ENCODE measurements at regions not wholly inside any gene's neighbourhood (a gene's known extent, or its start where the extent isn't known, plus 50 kb on each side); places are given as distances from the start of the nearest gene placed in this dataset.

DNA sequence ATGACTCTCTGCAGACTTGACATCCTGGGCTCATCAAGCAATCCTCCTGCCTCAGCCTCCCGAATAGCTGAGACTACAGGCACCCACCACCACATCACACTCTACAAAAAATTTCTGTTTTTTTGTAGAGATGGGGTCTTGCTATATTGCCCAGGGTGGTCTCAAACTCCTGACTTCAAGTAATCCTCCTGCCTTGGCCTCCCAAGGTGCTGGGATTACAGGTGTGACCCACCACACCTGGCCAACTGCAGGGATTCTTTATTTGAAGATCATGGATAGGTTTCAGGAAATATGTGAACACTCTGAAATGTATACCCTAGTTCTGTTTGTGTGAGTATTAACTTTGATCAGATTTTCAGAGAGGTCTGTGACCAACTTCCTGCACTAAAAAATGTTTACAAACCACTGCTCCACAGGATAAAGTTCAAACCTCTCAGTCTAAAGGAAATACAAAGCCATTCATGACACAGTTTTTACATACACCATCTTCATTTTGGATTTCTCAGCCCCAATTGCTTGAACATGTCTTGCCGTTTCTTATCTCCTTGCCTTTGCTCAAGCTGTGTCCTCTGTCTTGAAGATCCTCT, 252.3 kb upstream of the FGGY start:
- H3K27ac ChIP-seq (ENCODE audit: low read depth, low read length): peak overlapping the region; percentile 55
- no peaks in the 10 kb centered on the region for H3K36me3 ChIP-seq (ENCODE audit: control insufficient read depth in 5 of 5, insufficient read depth in 5 of 5, low read length in 5 of 5)
- H3K9ac ChIP-seq (ENCODE audit: low read length in 5 of 5): no peak overlapping the region
- no peak overlapping the region for H3K4me3 ChIP-seq (ENCODE audit: low read depth in 1 of 5, low read length in 5 of 5)
- H3K9me3 ChIP-seq (ENCODE audit: control insufficient read depth in 5 of 5, low read length in 5 of 5): peaks cover 0 to 2% (median 0%) of the 10 kb centered on the region in 5 donors
- H3K4me1 ChIP-seq (ENCODE audit: control insufficient read depth in 5 of 5, insufficient read depth in 5 of 5, low read length in 5 of 5): peaks cover 2 to 23% (median 20%) of the 10 kb centered on the region in 5 donors
- H3K27me3 ChIP-seq (ENCODE audit: control insufficient read depth in 5 of 5, insufficient read depth in 4 of 5, low read length in 5 of 5): no peaks in the 10 kb centered on the region

- no peak overlapping the region for H3K27ac ChIP-seq (ENCODE audit: low read depth, low read length)
- no peak overlapping the region for H3K4me3 ChIP-seq (ENCODE audit: low read depth in 1 of 5, low read length in 5 of 5)
Measured at GRCh38 chr1:59045137-59045536, 251.8 kb upstream of the FGGY start.

GRCh38 chr1:59045636-59046035, 251.3 kb upstream of the FGGY start:
- H3K9ac ChIP-seq (ENCODE audit: low read length in 5 of 5): no peak overlapping the region
- H3K36me3 ChIP-seq (ENCODE audit: control insufficient read depth in 5 of 5, insufficient read depth in 5 of 5, low read length in 5 of 5): no peaks in the 10 kb centered on the region
- H3K27ac ChIP-seq (ENCODE audit: low read depth, low read length): no peak overlapping the region
- H3K9me3 ChIP-seq (ENCODE audit: control insufficient read depth in 5 of 5, low read length in 5 of 5): peaks cover 0 to 2% (median 0%) of the 10 kb centered on the region in 5 donors
- H3K4me3 ChIP-seq (ENCODE audit: low read depth in 1 of 5, low read length in 5 of 5): no peak overlapping the region
- peaks cover 2 to 23% (median 20%) of the 10 kb centered on the region in 5 donors for H3K4me1 ChIP-seq (ENCODE audit: control insufficient read depth in 5 of 5, insufficient read depth in 5 of 5, low read length in 5 of 5)
- H3K27me3 ChIP-seq (ENCODE audit: control insufficient read depth in 5 of 5, insufficient read depth in 4 of 5, low read length in 5 of 5): no peaks in the 10 kb centered on the region

More at GRCh38 chr1:59045137-59045536, 251.8 kb upstream of the FGGY start:
- Histone ChIP-seq H3K9ac (ENCODE audit: low read length in 5 of 5) (no peak overlapping the region), H3K36me3 (ENCODE audit: control insufficient read depth in 5 of 5, insufficient read depth in 5 of 5, low read length in 5 of 5) (no peaks in the 10 kb centered on the region), H3K27me3 (ENCODE audit: control insufficient read depth in 5 of 5, insufficient read depth in 4 of 5, low read length in 5 of 5) (no peaks in the 10 kb centered on the region), H3K9me3 (ENCODE audit: control insufficient read depth in 5 of 5, low read length in 5 of 5) (peaks cover 0 to 2% (median 0%) of the 10 kb centered on the region in 5 donors), H3K4me1 (ENCODE audit: control insufficient read depth in 5 of 5, insufficient read depth in 5 of 5, low read length in 5 of 5) (peaks cover 2 to 23% (median 20%) of the 10 kb centered on the region in 5 donors)

- H3K27me3 ChIP-seq (ENCODE audit: control insufficient read depth in 5 of 5, insufficient read depth in 4 of 5, low read length in 5 of 5): no peaks in the 10 kb centered on the region
- no peak overlapping the region for H3K27ac ChIP-seq (ENCODE audit: low read depth, low read length)
- H3K4me3 ChIP-seq (ENCODE audit: low read depth in 1 of 5, low read length in 5 of 5): no peak overlapping the region
- H3K9ac ChIP-seq (ENCODE audit: low read length in 5 of 5): no peak overlapping the region
- H3K9me3 ChIP-seq (ENCODE audit: control insufficient read depth in 5 of 5, low read length in 5 of 5): peaks cover 0 to 2% (median 0%) of the 10 kb centered on the region in 5 donors
- no peaks in the 10 kb centered on the region for H3K36me3 ChIP-seq (ENCODE audit: control insufficient read depth in 5 of 5, insufficient read depth in 5 of 5, low read length in 5 of 5)
- peaks cover 2 to 23% (median 20%) of the 10 kb centered on the region in 5 donors for H3K4me1 ChIP-seq (ENCODE audit: control insufficient read depth in 5 of 5, insufficient read depth in 5 of 5, low read length in 5 of 5)
Measured at GRCh38 chr1:59046134-59046533, 250.8 kb upstream of the FGGY start.

- H3K9ac ChIP-seq (ENCODE audit: low read length in 5 of 5): no peak overlapping the region
- H3K9me3 ChIP-seq (ENCODE audit: control insufficient read depth in 5 of 5, low read length in 5 of 5): peaks cover 0 to 2% (median 0%) of the 10 kb centered on the region in 5 donors
- H3K27ac ChIP-seq (ENCODE audit: low read depth, low read length): no peak overlapping the region
- no peaks in the 10 kb centered on the region for H3K27me3 ChIP-seq (ENCODE audit: control insufficient read depth in 5 of 5, insufficient read depth in 4 of 5, low read length in 5 of 5)
- H3K36me3 ChIP-seq (ENCODE audit: control insufficient read depth in 5 of 5, insufficient read depth in 5 of 5, low read length in 5 of 5): no peaks in the 10 kb centered on the region
- H3K4me1 ChIP-seq (ENCODE audit: control insufficient read depth in 5 of 5, insufficient read depth in 5 of 5, low read length in 5 of 5): peaks cover 2 to 20% (median 17%) of the 10 kb centered on the region in 5 donors
- no peak overlapping the region for H3K4me3 ChIP-seq (ENCODE audit: low read depth in 1 of 5, low read length in 5 of 5)
Measured at GRCh38 chr1:59046730-59047157, 250.2 kb upstream of the FGGY start.

DNA sequence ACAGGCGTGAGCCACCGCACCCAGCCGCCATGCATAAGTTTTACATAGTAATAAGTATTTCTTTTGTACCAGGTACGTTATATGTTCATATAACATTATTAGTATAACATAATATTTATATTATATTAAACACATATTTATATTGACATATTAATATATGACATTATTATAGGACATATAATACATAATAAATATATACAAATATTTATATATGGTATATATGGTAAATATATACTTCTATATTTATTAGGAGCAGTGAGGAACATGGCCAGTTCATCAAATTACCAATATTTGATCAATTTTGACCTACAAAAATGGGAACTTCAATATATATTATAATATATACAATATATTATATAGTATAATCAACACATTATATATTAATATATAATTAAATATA, 245.9 kb upstream of the FGGY start:
- Histone ChIP-seq H3K9ac (ENCODE audit: low read length in 5 of 5) (no peak overlapping the region), H3K27me3 (ENCODE audit: control insufficient read depth in 5 of 5, insufficient read depth in 4 of 5, low read length in 5 of 5) (no peaks in the 10 kb centered on the region), H3K4me3 (ENCODE audit: low read depth in 1 of 5, low read length in 5 of 5) (no peak overlapping the region), H3K36me3 (ENCODE audit: control insufficient read depth in 5 of 5, insufficient read depth in 5 of 5, low read length in 5 of 5) (no peaks in the 10 kb centered on the region), H3K27ac (ENCODE audit: low read depth, low read length) (no peak overlapping the region), H3K4me1 (ENCODE audit: control insufficient read depth in 5 of 5, insufficient read depth in 5 of 5, low read length in 5 of 5) (peaks cover under 1 to 6% (median 5%) of the 10 kb centered on the region in 5 donors), H3K9me3 (ENCODE audit: control insufficient read depth in 5 of 5, low read length in 5 of 5) (peaks cover 0 to 2% (median 0%) of the 10 kb centered on the region in 5 donors)

GRCh38 chr1:59052166-59052590, 244.7 kb upstream of the FGGY start:
- no peak overlapping the region for H3K27ac ChIP-seq (ENCODE audit: low read depth, low read length)
- peaks cover 8 to 17% (median 14%) of the 10 kb centered on the region in 5 donors for H3K4me1 ChIP-seq (ENCODE audit: control insufficient read depth in 5 of 5, insufficient read depth in 5 of 5, low read length in 5 of 5)
- H3K27me3 ChIP-seq (ENCODE audit: control insufficient read depth in 5 of 5, insufficient read depth in 4 of 5, low read length in 5 of 5): no peaks in the 10 kb centered on the region
- no peak overlapping the region for H3K4me3 ChIP-seq (ENCODE audit: low read depth in 1 of 5, low read length in 5 of 5)
- no peaks in the 10 kb centered on the region for H3K36me3 ChIP-seq (ENCODE audit: control insufficient read depth in 5 of 5, insufficient read depth in 5 of 5, low read length in 5 of 5)
- no peak overlapping the region for H3K9ac ChIP-seq (ENCODE audit: low read length in 5 of 5)
- H3K9me3 ChIP-seq (ENCODE audit: control insufficient read depth in 5 of 5, low read length in 5 of 5): peaks cover 0 to 2% (median 0%) of the 10 kb centered on the region in 5 donors

DNA sequence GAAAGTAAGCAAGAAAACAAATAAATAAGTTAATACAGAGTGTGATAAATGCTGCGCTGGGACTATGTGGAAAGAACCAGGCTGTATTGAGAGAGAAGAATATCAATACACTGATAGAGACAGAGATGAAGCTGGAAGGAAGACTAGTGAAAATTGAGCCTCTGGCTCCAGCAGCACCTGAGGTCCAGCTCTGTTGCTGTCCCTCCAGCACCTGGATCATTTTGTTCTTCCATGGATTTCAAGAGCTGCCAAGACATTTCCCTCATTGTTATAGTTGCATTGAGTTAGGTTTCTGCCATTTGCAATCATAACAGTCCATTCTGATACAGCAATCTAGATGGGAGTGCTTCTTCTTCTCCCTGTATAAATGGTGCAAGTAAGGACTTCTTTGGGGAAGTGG, 242.7 kb upstream of the FGGY start:
- no peak overlapping the region for H3K27ac ChIP-seq (ENCODE audit: low read depth, low read length)
- no peaks in the 10 kb centered on the region for H3K27me3 ChIP-seq (ENCODE audit: control insufficient read depth in 5 of 5, insufficient read depth in 4 of 5, low read length in 5 of 5)
- no peaks in the 10 kb centered on the region for H3K36me3 ChIP-seq (ENCODE audit: control insufficient read depth in 5 of 5, insufficient read depth in 5 of 5, low read length in 5 of 5)
- no peaks in the 10 kb centered on the region for H3K9me3 ChIP-seq (ENCODE audit: control insufficient read depth in 5 of 5, low read length in 5 of 5)
- no peak overlapping the region for H3K4me3 ChIP-seq (ENCODE audit: low read depth in 1 of 5, low read length in 5 of 5)
- H3K9ac ChIP-seq (ENCODE audit: low read length in 5 of 5): no peak overlapping the region
- H3K4me1 ChIP-seq (ENCODE audit: control insufficient read depth in 5 of 5, insufficient read depth in 5 of 5, low read length in 5 of 5): peaks cover 15 to 32% (median 24%) of the 10 kb centered on the region in 5 donors

DNA sequence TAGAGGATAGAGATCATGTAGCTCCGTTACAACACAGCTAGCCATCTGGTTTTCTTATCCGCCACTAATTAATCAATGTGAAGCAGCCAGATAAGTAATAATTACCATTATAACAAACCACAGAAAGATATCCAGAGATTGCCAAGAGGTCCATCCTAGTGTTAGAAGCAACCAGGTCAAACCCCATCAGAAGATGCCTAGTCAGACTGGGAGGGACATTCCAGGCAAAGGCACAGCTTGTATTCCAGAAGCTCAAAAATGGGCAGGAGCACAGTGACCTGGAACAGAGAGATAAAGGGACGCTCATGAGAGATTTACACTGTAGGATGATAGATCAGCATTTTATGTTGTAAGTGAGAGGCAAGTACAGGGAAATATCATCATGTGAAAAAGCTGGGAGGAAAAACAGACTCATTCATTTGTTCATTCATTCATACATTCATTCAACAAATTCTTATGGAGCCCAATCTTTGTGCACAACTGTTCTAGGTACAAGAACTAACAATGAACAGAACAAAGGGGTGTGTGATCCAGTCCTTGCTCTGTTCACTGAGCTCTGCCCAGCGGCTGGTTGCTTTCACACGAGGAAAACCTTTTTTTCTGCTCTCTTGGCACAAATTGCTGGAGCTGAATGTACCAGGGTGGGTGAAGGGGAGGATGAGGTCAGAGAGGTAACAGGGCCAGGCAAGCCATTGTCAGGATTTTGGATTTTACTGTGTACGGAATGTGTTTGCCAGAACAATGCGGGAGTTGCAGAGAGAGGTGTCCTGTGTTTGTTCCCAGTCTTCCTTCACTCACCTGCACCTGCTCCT, 240.8 kb upstream of the FGGY start:
- H3K4me1 ChIP-seq (ENCODE audit: control insufficient read depth in 5 of 5, insufficient read depth in 5 of 5, low read length in 5 of 5): peaks cover 15 to 32% (median 24%) of the 10 kb centered on the region in 5 donors
- H3K9ac ChIP-seq (ENCODE audit: low read length in 5 of 5): peak overlapping the region in 3 of 5 donors; percentile 0 to 10 (median 8)
- H3K27ac ChIP-seq (ENCODE audit: low read depth, low read length): peak overlapping the region; percentile 89

GRCh38 chr1:59057211-59057694, 239.6 kb upstream of the FGGY start:
- peak overlapping the region in 3 of 5 donors; percentile 0 to 55 (median 23) for H3K9ac ChIP-seq (ENCODE audit: low read length in 5 of 5)
- no peaks in the 10 kb centered on the region for H3K27me3 ChIP-seq (ENCODE audit: control insufficient read depth in 5 of 5, insufficient read depth in 4 of 5, low read length in 5 of 5)
- peak overlapping the region; percentile 89 for H3K27ac ChIP-seq (ENCODE audit: low read depth, low read length)
- H3K4me1 ChIP-seq (ENCODE audit: control insufficient read depth in 5 of 5, insufficient read depth in 5 of 5, low read length in 5 of 5): peaks cover 17 to 39% (median 26%) of the 10 kb centered on the region in 5 donors
- no peaks in the 10 kb centered on the region for H3K36me3 ChIP-seq (ENCODE audit: control insufficient read depth in 5 of 5, insufficient read depth in 5 of 5, low read length in 5 of 5)
- no peaks in the 10 kb centered on the region for H3K9me3 ChIP-seq (ENCODE audit: control insufficient read depth in 5 of 5, low read length in 5 of 5)
- H3K4me3 ChIP-seq (ENCODE audit: low read depth in 1 of 5, low read length in 5 of 5): no peak overlapping the region

More for the DNA sequence above, 240.8 kb upstream of the FGGY start:
- Histone ChIP-seq H3K36me3 (ENCODE audit: control insufficient read depth in 5 of 5, insufficient read depth in 5 of 5, low read length in 5 of 5) (no peaks in the 10 kb centered on the region), H3K9me3 (ENCODE audit: control insufficient read depth in 5 of 5, low read length in 5 of 5) (no peaks in the 10 kb centered on the region), H3K4me3 (ENCODE audit: low read depth in 1 of 5, low read length in 5 of 5) (no peak overlapping the region), H3K27me3 (ENCODE audit: control insufficient read depth in 5 of 5, insufficient read depth in 4 of 5, low read length in 5 of 5) (no peaks in the 10 kb centered on the region)

All from subcutaneous abdominal adipose tissue (tissue), 5 donors.